Neuronal stem cell (in vitro differentiated cells): ENCODE measurements at regions not wholly inside any gene's neighbourhood (a gene's known extent, or its start where the extent isn't known, plus 50 kb on each side); places are given as distances from the start of the nearest gene placed in this dataset.
A peak's percentile ranks its signal among the peaks of the same experiment; 100 is the strongest.

Source experiments
- DNase-seq: peaks from one replicate; pipeline ENCODE4 v3.0.0-alpha.2; 2013; ENCODE audit warnings: low spot score
- H2AFZ ChIP-seq: one replicate; pipeline ENCODE4 v1.6.1; 2013; ENCODE audit warnings: mild to moderate bottlenecking, low read length, inconsistent platforms
- H2AK5ac ChIP-seq: 2 replicates; pipeline ENCODE4 v1.6.1; 2013; ENCODE audit warnings: low read depth, mild to moderate bottlenecking, inconsistent platforms, low read length, moderate library complexity, mixed read lengths
- H2BK120ac ChIP-seq: 2 replicates; pipeline ENCODE4 v1.6.1; 2013; ENCODE audit warnings: low read depth, mild to moderate bottlenecking, inconsistent platforms, low read length, moderate library complexity, mixed read lengths
- H2BK12ac ChIP-seq: one replicate; pipeline ENCODE4 v1.6.1; 2013; ENCODE audit warnings: low read length, inconsistent platforms
- H2BK15ac ChIP-seq: 2 replicates; pipeline ENCODE4 v1.6.1; 2013; ENCODE audit warnings: mild to moderate bottlenecking, low read length, inconsistent platforms, mixed read lengths
- H2BK5ac ChIP-seq: one replicate; pipeline ENCODE4 v1.6.1; 2013; ENCODE audit warnings: inconsistent platforms, mild to moderate bottlenecking, low read length, moderate library complexity
- H3K14ac ChIP-seq: one replicate; pipeline ENCODE4 v1.6.1; 2013; ENCODE audit warnings: low read length, inconsistent platforms
- H3K18ac ChIP-seq: 2 replicates; pipeline ENCODE4 v1.6.1; 2013; ENCODE audit warnings: low read length, inconsistent platforms
- H3K23ac ChIP-seq: 2 replicates; pipeline ENCODE4 v1.6.1; 2013; ENCODE audit warnings: low read depth, mild to moderate bottlenecking, mixed read lengths, low read length, inconsistent platforms; ENCODE audit not compliant: poor library complexity
- H3K27ac ChIP-seq: replicated peaks from 3 replicates; pipeline ENCODE4 v1.5.1; 2013; ENCODE audit warnings: low read length, inconsistent platforms
- H3K27me3 ChIP-seq, 3 experiments: 2 replicates each; pipeline ENCODE4 v1.6.1; 2013; ENCODE audit warnings: low read length in 3 of 3, mild to moderate bottlenecking in 2 of 3, inconsistent platforms in 1 of 3, low read depth in 1 of 3, mixed read lengths in 1 of 3, moderate library complexity in 1 of 3; ENCODE audit not compliant: control insufficient read depth in 3 of 3, insufficient read depth in 3 of 3
- H3K36me3 ChIP-seq, 2 donors: replicated peaks in 1 of 2; 2 replicates each; pipeline ENCODE4 v1.6.1; 2013; ENCODE audit warnings: low read length in 2 of 2; ENCODE audit not compliant: control insufficient read depth in 2 of 2, insufficient read depth in 2 of 2
- H3K4ac ChIP-seq: 2 replicates; pipeline ENCODE4 v1.6.1; 2013; ENCODE audit warnings: inconsistent platforms, mild to moderate bottlenecking, low read length, moderate library complexity
- H3K4me1 ChIP-seq, 2 donors: 1 replicate in 1 of 2; 2 replicates in 1 of 2; pipeline ENCODE4 v1.6.1; 2013; ENCODE audit warnings: low read length in 2 of 2, low read depth in 1 of 2; ENCODE audit not compliant: control insufficient read depth in 2 of 2, insufficient read depth in 1 of 2
- H3K4me2 ChIP-seq: one replicate; pipeline ENCODE4 v1.6.1; 2013; ENCODE audit warnings: mild to moderate bottlenecking, low read length, inconsistent platforms; ENCODE audit not compliant: insufficient read depth, poor library complexity, severe bottlenecking
- H3K4me3 ChIP-seq, 2 donors: 2 replicates each; pipeline ENCODE4 v1.5.1; 2013; ENCODE audit warnings: low read length in 2 of 2, mild to moderate bottlenecking in 2 of 2, inconsistent platforms in 1 of 2, moderate library complexity in 1 of 2
- H3K79me1 ChIP-seq: one replicate; pipeline ENCODE4 v1.6.1; 2013; ENCODE audit warnings: low read depth, mild to moderate bottlenecking, inconsistent platforms, low read length, moderate library complexity
- H3K9ac ChIP-seq: one replicate; pipeline ENCODE4 v1.6.1; 2013; ENCODE audit warnings: mild to moderate bottlenecking, low read depth, low read length, inconsistent platforms; ENCODE audit not compliant: poor library complexity
- H3K9me3 ChIP-seq, 2 donors: replicated peaks in 1 of 2; 2 replicates each; pipeline versions ENCODE3 to v1.6.1; 2013; ENCODE audit warnings: low read length in 2 of 2, mild to moderate bottlenecking in 2 of 2, inconsistent platforms in 1 of 2, low read depth in 1 of 2, mixed read lengths in 1 of 2, moderate library complexity in 1 of 2; ENCODE audit not compliant: control insufficient read depth in 2 of 2, insufficient read depth in 1 of 2
- H4K8ac ChIP-seq: one replicate; pipeline ENCODE4 v1.6.1; 2013; ENCODE audit warnings: low read depth, mild to moderate bottlenecking, inconsistent platforms, low read length, moderate library complexity
- H4K91ac ChIP-seq: one replicate; pipeline ENCODE4 v1.6.1; 2013; ENCODE audit warnings: low read length, low read depth, mild to moderate bottlenecking, inconsistent platforms; ENCODE audit not compliant: poor library complexity
- WGBS, 2 donors: extraction: QIAGEN DNeasy Blood & Tissue Kit; methylation state at CpG; one replicate each; pipeline ENCODE4 v1.1.7; 2013; ENCODE audit warnings: missing lambda C conversion rate in 2 of 2, mixed read lengths in 1 of 2; ENCODE audit not compliant: insufficient read length in 2 of 2, insufficient replicate concordance in 1 of 2; ENCODE audit errors: extremely low coverage in 2 of 2; 5-methylcytosine and 5-hydroxymethylcytosine counted together

GRCh38 chr10:131439705-131440104 lies 128.2 kb upstream of the TCERG1L start:
- H3K27me3 ChIP-seq: peaks cover 0 to 8% (median 0%) of the 10 kb centered on the region in 3 experiments
- no peak overlapping the region for H4K91ac ChIP-seq
- H3K36me3 ChIP-seq: no peaks in the 10 kb centered on the region
- no peak overlapping the region for H2AFZ ChIP-seq
- no peaks in the 10 kb centered on the region for H3K9me3 ChIP-seq
- H3K4me2 ChIP-seq: no peak overlapping the region
- H3K4ac ChIP-seq: no peak overlapping the region
- no peak overlapping the region for H3K23ac ChIP-seq
- no peak overlapping the region for H2BK120ac ChIP-seq
- H2BK15ac ChIP-seq: peak overlapping the region; percentile 47
- peak overlapping the region; percentile 34 for H2AK5ac ChIP-seq
- no peak for DNase-seq
- no peak overlapping the region for H3K27ac ChIP-seq
- H3K9ac ChIP-seq: no peak overlapping the region
- H3K18ac ChIP-seq: no peak overlapping the region
- H3K79me1 ChIP-seq: no peaks in the 10 kb centered on the region
- H4K8ac ChIP-seq: no peak overlapping the region
- H3K14ac ChIP-seq: no peak overlapping the region
- H2BK12ac ChIP-seq: no peak overlapping the region
- no peak overlapping the region for H2BK5ac ChIP-seq
- no peak overlapping the region for H3K4me3 ChIP-seq
- H3K4me1 ChIP-seq: peaks cover 0 to 6% of the 10 kb centered on the region in 2 donors
- no CpG with 5 or more reads among the region's 6 CpGs for WGBS, 2 donors

GRCh38 chr10:131440405-131441360 lies 129.2 kb upstream of the TCERG1L start:
- no CpG with 5 or more reads among the region's 33 CpGs for WGBS, 2 donors
- H2BK120ac ChIP-seq: no peak overlapping the region
- no peak overlapping the region for H2AK5ac ChIP-seq

GRCh38 chr10:131442271-131442670 lies 130.8 kb upstream of the TCERG1L start:
- no peak overlapping the region for H2BK120ac ChIP-seq
- no peaks in the 10 kb centered on the region for H3K36me3 ChIP-seq
- WGBS, 2 donors: no CpG with 5 or more reads among the region's 8 CpGs
- no peak overlapping the region for H3K18ac ChIP-seq
- peaks cover 0 to 8% of the 10 kb centered on the region in 2 donors for H3K4me1 ChIP-seq
- no peak overlapping the region for H3K23ac ChIP-seq
- no peak overlapping the region for H2AK5ac ChIP-seq
- H2BK5ac ChIP-seq: no peak overlapping the region
- H3K9ac ChIP-seq: no peak overlapping the region
- H2AFZ ChIP-seq: no peak overlapping the region
- H4K8ac ChIP-seq: no peak overlapping the region
- H3K79me1 ChIP-seq: no peaks in the 10 kb centered on the region
- H2BK12ac ChIP-seq: no peak overlapping the region
- H4K91ac ChIP-seq: no peak overlapping the region
- H3K4ac ChIP-seq: no peak overlapping the region
- H3K4me3 ChIP-seq: no peak overlapping the region
- H3K27me3 ChIP-seq: no peaks in the 10 kb centered on the region
- no peak overlapping the region for H2BK15ac ChIP-seq
- no peak overlapping the region for H3K27ac ChIP-seq
- no peaks in the 10 kb centered on the region for H3K9me3 ChIP-seq
- H3K14ac ChIP-seq: no peak overlapping the region
- DNase-seq: no peak
- H3K4me2 ChIP-seq: no peak overlapping the region

More at GRCh38 chr10:131440405-131441360, 129.2 kb upstream of the TCERG1L start:
- no peak overlapping the region for H3K4ac ChIP-seq
- H3K4me2 ChIP-seq: no peak overlapping the region
- H3K4me1 ChIP-seq: peaks cover 0 to 6% of the 10 kb centered on the region in 2 donors
- no peak overlapping the region for H4K91ac ChIP-seq
- H2BK12ac ChIP-seq: no peak overlapping the region
- no peak for DNase-seq
- no peaks in the 10 kb centered on the region for H3K9me3 ChIP-seq
- H3K27ac ChIP-seq: no peak overlapping the region
- H2AFZ ChIP-seq: no peak overlapping the region
- no peak overlapping the region for H2BK5ac ChIP-seq
- H4K8ac ChIP-seq: no peak overlapping the region
- no peaks in the 10 kb centered on the region for H3K36me3 ChIP-seq
- H3K18ac ChIP-seq: peak overlapping the region; percentile 72
- H3K79me1 ChIP-seq: no peaks in the 10 kb centered on the region
- H3K27me3 ChIP-seq: peaks cover 0 to 2% (median 0%) of the 10 kb centered on the region in 3 experiments
- no peak overlapping the region for H3K14ac ChIP-seq
- H3K9ac ChIP-seq: no peak overlapping the region
- H3K4me3 ChIP-seq: no peak overlapping the region
- no peak overlapping the region for H3K23ac ChIP-seq
- H2BK15ac ChIP-seq: no peak overlapping the region

- no peak overlapping the region for H3K23ac ChIP-seq
- peak overlapping the region; percentile 68 for H2AK5ac ChIP-seq
- H4K8ac ChIP-seq: no peak overlapping the region
- H4K91ac ChIP-seq: no peak overlapping the region
- H3K9ac ChIP-seq: no peak overlapping the region
- H2AFZ ChIP-seq: no peak overlapping the region
- H3K4me2 ChIP-seq: no peak overlapping the region
- H3K4me3 ChIP-seq: peak overlapping the region in 1 of 2 donors; percentile 6
- H3K27me3 ChIP-seq: no peaks in the 10 kb centered on the region
- no peak overlapping the region for H3K27ac ChIP-seq
- H2BK15ac ChIP-seq: no peak overlapping the region
- H3K36me3 ChIP-seq: no peaks in the 10 kb centered on the region
- no peak overlapping the region for H3K4ac ChIP-seq
- peaks cover 0 to 2% of the 10 kb centered on the region in 2 donors for H3K4me1 ChIP-seq
- no peak overlapping the region for H3K14ac ChIP-seq
- H3K79me1 ChIP-seq: no peaks in the 10 kb centered on the region
- H2BK12ac ChIP-seq: no peak overlapping the region
- H2BK5ac ChIP-seq: no peak overlapping the region
- no peak for DNase-seq
- H2BK120ac ChIP-seq: no peak overlapping the region
- no peaks in the 10 kb centered on the region for H3K9me3 ChIP-seq
- no peak overlapping the region for H3K18ac ChIP-seq
Observed at GRCh38 chr10:131444286-131444685, 132.8 kb upstream of the TCERG1L start.
